HS-5 (cell line): ENCODE measurements at regions not wholly inside any gene's neighbourhood (a gene's known extent, or its start where the extent isn't known, plus 50 kb on each side); places are given as distances from the start of the nearest gene placed in this dataset.
"Not testable (repeated sequence)": the region's sequence is repeated elsewhere in the genome, so short reads cannot be mapped to it uniquely, and the experiment has no call there.

ENCODE experiments used
- DNase-seq: peaks from one replicate; pipeline ENCODE4 v3.0.0-alpha.2; 2012; ENCODE audit warnings: low read depth

GRCh38 chr6:165846123-165846966, 183.3 kb upstream of the PDE10A start:
- DNase-seq = no peak

GRCh38 chr6:165845493-165845892, 182.5 kb upstream of the PDE10A start:
- DNase-seq = no peak

GRCh38 chr6:165844801-165845364, 181.8 kb upstream of the PDE10A start:
- no peak for DNase-seq

- DNase-seq = no peak
Measured at GRCh38 chr6:165844232-165844631, 181.2 kb upstream of the PDE10A start.

GRCh38 chr6:165843568-165844113, 180.6 kb upstream of the PDE10A start:
- no peak for DNase-seq

GRCh38 chr6:165843121-165843520, 180.1 kb upstream of the PDE10A start:
- DNase-seq = no peak

- no peak for DNase-seq
Measured at GRCh38 chr6:165842281-165842936, 179.4 kb upstream of the PDE10A start.

GRCh38 chr6:165841153-165841558, 178.1 kb upstream of the PDE10A start:
- DNase-seq = no peak

GRCh38 chr6:165837948-165838745, 175.1 kb upstream of the PDE10A start:
- DNase-seq = no peak

- not testable (repeated sequence) for DNase-seq
Measured at GRCh38 chr6:165836648-165837047, 173.6 kb upstream of the PDE10A start.

GRCh38 chr6:165835410-165835851, 172.4 kb upstream of the PDE10A start:
- no peak for DNase-seq

- DNase-seq = no peak
Measured at GRCh38 chr6:165834613-165835259, 171.7 kb upstream of the PDE10A start.

GRCh38 chr6:165833355-165833754, 170.3 kb upstream of the PDE10A start:
- no peak for DNase-seq

GRCh38 chr6:165831812-165832510, 168.9 kb upstream of the PDE10A start:
- no peak for DNase-seq

- no peak for DNase-seq
Measured at GRCh38 chr6:165830761-165831160, 167.7 kb upstream of the PDE10A start.

GRCh38 chr6:165829376-165829775, 166.3 kb upstream of the PDE10A start:
- no peak for DNase-seq

- no peak for DNase-seq
Measured at GRCh38 chr6:165827190-165827518, 164.1 kb upstream of the PDE10A start.

- no peak for DNase-seq
Measured at GRCh38 chr6:165826487-165827189, 163.6 kb upstream of the PDE10A start.

- DNase-seq = no peak
Measured at GRCh38 chr6:165825256-165825815, 162.3 kb upstream of the PDE10A start.
